Activated naive CD8-positive, alpha-beta T cell treated with anti-CD3 and anti-CD28 coated beads, Interleukin-2, amount 50 U/mL, for 24 hours (primary cell): ENCODE measurements at regions not wholly inside any gene's neighbourhood (a gene's known extent, or its start where the extent isn't known, plus 50 kb on each side); places are given as distances from the start of the nearest gene placed in this dataset.

Source experiments
- ATAC-seq: fragments of 150-1000 bp; cut with Tn5 transposase; one replicate; pipeline ENCODE4 v1.10.0; 2021
- DNase-seq: peaks from one replicate; pipeline ENCODE4 v3.0.0; 2021
- H3K27ac Mint-ChIP-seq: one replicate; pipeline ENCODE4 v1.8.0; 2021; ENCODE audit warnings: mild to moderate bottlenecking, mixed read lengths
- H3K27me3 Mint-ChIP-seq: one replicate; pipeline ENCODE4 v1.8.0; 2021; ENCODE audit warnings: mixed read lengths
- H3K36me3 Mint-ChIP-seq: one replicate; pipeline ENCODE4 v1.8.0; 2021; ENCODE audit warnings: low read depth, mixed read lengths
- H3K4me1 Mint-ChIP-seq: one replicate; pipeline ENCODE4 v1.8.0; 2021; ENCODE audit warnings: mixed read lengths
- H3K4me3 Mint-ChIP-seq: one replicate; pipeline ENCODE4 v1.8.0; 2021; ENCODE audit warnings: mild to moderate bottlenecking, moderate library complexity, mixed read lengths
- H3K9me3 Mint-ChIP-seq: one replicate; pipeline ENCODE4 v1.8.0; 2021; ENCODE audit warnings: mixed read lengths

GRCh38 chr6:168129292-168130167, 50.5 kb upstream of the FRMD1 start:
- DNase-seq (no peak), ATAC-seq (no peak)
- no peak overlapping the region for H3K4me3 Mint-ChIP-seq
- H3K9me3 Mint-ChIP-seq, result no peaks in the 10 kb centered on the region
- H3K27me3 Mint-ChIP-seq, result peaks cover 10% of the 10 kb centered on the region
- H3K27ac Mint-ChIP-seq, result no peak overlapping the region
- H3K4me1 Mint-ChIP-seq, result no peaks in the 10 kb centered on the region
- no peaks in the 10 kb centered on the region for H3K36me3 Mint-ChIP-seq

- H3K27ac Mint-ChIP-seq, result no peak overlapping the region
- ATAC-seq (no peak), DNase-seq (no peak)
- peaks cover 10% of the 10 kb centered on the region for H3K27me3 Mint-ChIP-seq
- no peaks in the 10 kb centered on the region for H3K4me1 Mint-ChIP-seq
- H3K9me3 Mint-ChIP-seq, result no peaks in the 10 kb centered on the region
- no peaks in the 10 kb centered on the region for H3K36me3 Mint-ChIP-seq
- H3K4me3 Mint-ChIP-seq, result no peak overlapping the region
Measured at GRCh38 chr6:168128631-168129291, 49.7 kb upstream of the FRMD1 start.
